PC-9 (cell line): ENCODE measurements at regions not wholly inside any gene's neighbourhood (a gene's known extent, or its start where the extent isn't known, plus 50 kb on each side); places are given as distances from the start of the nearest gene placed in this dataset.

Experiments
- BruUV-seq: library from RNA; stranded (reverse); fragments of 400-500 nt; replicated peaks from 2 replicates; lab custom pipeline; 2021; lab: Mats Ljungman, UMichigan
- CTCF ChIA-PET: fragments of 300-600 bp; sonication (Branson Sonifier 250); formaldehyde crosslinking; loops from one replicate; lab custom pipeline; 2022; ENCODE audit warnings: antibody characterized with exemption; lab: Charles Lee
- POLR2A ChIA-PET: fragments of 300-600 bp; sonication (Branson Sonifier 250); formaldehyde crosslinking; loops from one replicate; lab custom pipeline; 2022; ENCODE audit warnings: antibody characterized with exemption; ENCODE audit not compliant: unreplicated experiment; lab: Charles Lee
- DNase-seq, 2 experiments: peaks; one replicate each; pipeline versions ENCODE4 v3.0.0 to v3.0.0-alpha.2; 2015 to 2022; ENCODE audit warnings: mixed read lengths in 1 of 2
- H2AFZ ChIP-seq: fragments of 200-600 bp; sonication (generic); 2 replicates; pipeline ENCODE4 v1.8.1; 2017; ENCODE audit warnings: antibody characterized with exemption
- H3F3A ChIP-seq: fragments of 200-600 bp; sonication (generic); 2 replicates; pipeline ENCODE4 v1.8.1; 2017; ENCODE audit warnings: antibody characterized with exemption, mild to moderate bottlenecking, low read depth; ENCODE audit not compliant: insufficient read depth
- H3K27ac ChIP-seq: fragments of 200-600 bp; sonication (generic); 2 replicates; pipeline ENCODE4 v1.6.1; 2016; ENCODE audit warnings: mixed run types
- H3K27me3 ChIP-seq: fragments of 200-600 bp; sonication (generic); 2 replicates; pipeline ENCODE4 v1.6.1; 2016; ENCODE audit warnings: low read depth, mixed run types; ENCODE audit not compliant: insufficient read depth
- H3K36me3 ChIP-seq: fragments of 200-600 bp; sonication (generic); 2 replicates; pipeline ENCODE4 v1.6.1; 2016; ENCODE audit warnings: low read depth, mixed run types
- H3K4me1 ChIP-seq: fragments of 200-600 bp; sonication (generic); replicated peaks from 2 replicates; pipeline ENCODE4 v1.6.1; 2016; ENCODE audit warnings: mixed run types; ENCODE audit not compliant: insufficient read depth
- H3K4me2 ChIP-seq: fragments of 200-600 bp; sonication (generic); 2 replicates; pipeline ENCODE4 v1.6.1; 2017; ENCODE audit warnings: mixed run types
- H3K4me3 ChIP-seq: fragments of 200-600 bp; sonication (generic); 2 replicates; pipeline ENCODE4 v1.6.1; 2016; ENCODE audit warnings: mixed run types
- H3K79me2 ChIP-seq: fragments of 200-600 bp; sonication (generic); 2 replicates; pipeline ENCODE4 v1.6.1; 2017; ENCODE audit warnings: low read depth, mixed run types
- H3K9me2 ChIP-seq: fragments of 200-600 bp; sonication (generic); 2 replicates; pipeline ENCODE4 v1.8.1; 2017; ENCODE audit warnings: mild to moderate bottlenecking; ENCODE audit not compliant: insufficient read depth
- H3K9me3 ChIP-seq: fragments of 200-600 bp; sonication (generic); 2 replicates; pipeline ENCODE4 v1.8.1; 2016; ENCODE audit warnings: low read depth; ENCODE audit not compliant: insufficient read depth
- H4K20me1 ChIP-seq: fragments of 200-600 bp; sonication (generic); 2 replicates; pipeline ENCODE4 v1.8.1; 2017; ENCODE audit not compliant: insufficient read depth
- CTCF ChIP-seq: fragments of 200-600 bp; sonication (generic); conservative IDR thresholded peaks from 2 replicates; pipeline ENCODE4 v1.6.1; 2017; ENCODE audit warnings: mixed run types, antibody characterized with exemption, mild to moderate bottlenecking, moderate library complexity
- EZH2 ChIP-seq: fragments of 200-600 bp; sonication (generic); IDR thresholded peaks from 2 replicates; pipeline ENCODE4 v1.8.0; 2017; ENCODE audit warnings: antibody characterized with exemption, low read depth
- intact Hi-C: fragments of 100-400 bp; cut with micrococcal nuclease; formaldehyde crosslinking; loops from one replicate; pipeline ENCODE4 v1.10.0; 2022; ENCODE audit not compliant: unreplicated experiment

GRCh38 chrY:15385178-15385577 is 860.8 kb downstream of the NLGN4Y start:
- Histone ChIP-seq H3K36me3 (no peaks in the 10 kb centered on the region), H3K4me2 (no peak overlapping the region), H3K79me2 (no peaks in the 10 kb centered on the region), H4K20me1 (no peaks in the 10 kb centered on the region), H3K9me2 (no peaks in the 10 kb centered on the region), H3K27ac (no peak overlapping the region), H3K4me1 (no peaks in the 10 kb centered on the region), H3K27me3 (no peaks in the 10 kb centered on the region), H3K4me3 (no peak overlapping the region), H3K9me3 (no peaks in the 10 kb centered on the region), H3F3A (no peaks in the 10 kb centered on the region), H2AFZ (no peak overlapping the region)
- no peak for DNase-seq
- intact Hi-C loops, result no loop called here
- no TSS peak for BruUV-seq
- TF ChIP-seq EZH2 (no peak), CTCF (no peak)
- ChIA-PET CTCF (no interaction called here), POLR2A (no interaction called here)

GRCh38 chrY:15397556-15398280 is 873.4 kb downstream of the NLGN4Y start:
- Histone ChIP-seq H3K27me3 (no peaks in the 10 kb centered on the region), H3K4me1 (no peaks in the 10 kb centered on the region), H4K20me1 (no peaks in the 10 kb centered on the region), H2AFZ (no peak overlapping the region), H3K27ac (no peak overlapping the region), H3F3A (no peaks in the 10 kb centered on the region), H3K9me3 (no peaks in the 10 kb centered on the region), H3K79me2 (no peaks in the 10 kb centered on the region), H3K4me3 (no peak overlapping the region), H3K36me3 (no peaks in the 10 kb centered on the region), H3K9me2 (no peaks in the 10 kb centered on the region), H3K4me2 (no peak overlapping the region)
- ChIA-PET POLR2A (no interaction called here), CTCF (no interaction called here)
- BruUV-seq, result no TSS peak
- intact Hi-C loops, result no loop called here
- no peak for TF ChIP-seq CTCF
- TF ChIP-seq EZH2, result no peak
- DNase-seq, result no peak

GRCh38 chrY:15402451-15402850 is 878.1 kb downstream of the NLGN4Y start:
- Histone ChIP-seq H3K27ac (no peak overlapping the region), H3F3A (no peaks in the 10 kb centered on the region), H3K36me3 (no peaks in the 10 kb centered on the region), H3K4me3 (no peak overlapping the region), H3K4me1 (no peaks in the 10 kb centered on the region), H3K9me3 (no peaks in the 10 kb centered on the region), H3K9me2 (no peaks in the 10 kb centered on the region), H4K20me1 (no peaks in the 10 kb centered on the region), H2AFZ (no peak overlapping the region), H3K79me2 (no peaks in the 10 kb centered on the region), H3K27me3 (no peaks in the 10 kb centered on the region), H3K4me2 (no peak overlapping the region)
- ChIA-PET POLR2A (no interaction called here), CTCF (no interaction called here)
- DNase-seq, result no peak
- intact Hi-C loops, result no loop called here
- BruUV-seq, result no TSS peak
- TF ChIP-seq EZH2, result no peak
- TF ChIP-seq CTCF, result no peak
